ENCODE measurements at regions not wholly inside any gene's neighbourhood (a gene's known extent, or its start where the extent isn't known, plus 50 kb on each side); places are given as distances from the start of the nearest gene placed in this dataset.

DNA sequence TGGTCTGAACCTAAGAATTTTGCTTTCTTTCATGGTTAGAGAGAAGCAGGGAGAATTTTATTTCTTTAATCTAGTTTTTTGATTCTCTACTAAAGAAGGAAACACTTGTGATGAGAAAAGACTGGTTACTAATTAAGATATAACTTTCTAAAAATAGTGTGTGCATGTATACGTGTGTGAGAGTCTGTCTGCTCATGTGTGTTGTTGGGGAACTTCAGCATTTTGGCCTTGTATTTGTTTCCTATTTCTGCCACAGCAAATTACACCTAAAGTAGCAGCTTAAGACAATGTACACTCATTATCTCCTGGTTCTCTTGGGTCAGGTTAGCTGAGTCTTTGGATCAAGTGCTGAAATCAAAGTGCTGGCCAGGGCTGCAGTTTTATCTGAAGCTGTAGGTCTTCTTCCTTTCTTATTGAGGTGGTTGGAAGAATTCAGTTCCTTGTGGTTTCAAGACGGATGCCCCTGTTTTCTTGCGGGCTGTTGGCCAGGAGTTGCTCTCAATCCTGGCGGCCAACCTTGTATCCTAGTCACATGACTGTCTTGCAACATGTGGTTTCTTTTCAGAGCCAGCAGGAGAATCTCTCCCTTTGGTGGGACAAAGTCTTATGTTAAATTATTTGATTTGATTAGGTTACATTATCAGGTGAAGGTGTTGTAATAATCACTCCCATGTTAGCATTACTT, 188.4 kb upstream of the CLNK start:
- H2BK15ac ChIP-seq (ENCODE audit: low read depth, low read length) = no peak overlapping the region
- dilution Hi-C loops (cut with HindIII; ENCODE audit: low sequenced_read_pairs, unreplicated experiment) = no loop called here
- no peak overlapping the region for H4K8ac ChIP-seq (ENCODE audit: low read depth in 2 of 2, low read length in 2 of 2)
- H3K4me1 ChIP-seq (ENCODE audit: control insufficient read depth, insufficient read depth, low read length) = no peaks in the 10 kb centered on the region
- no peak overlapping the region for H4K91ac ChIP-seq (ENCODE audit: insufficient read depth, low read depth, low read length)
- H2BK5ac ChIP-seq (ENCODE audit: low read depth, low read length, poor library complexity, severe bottlenecking) = no peak overlapping the region
- H3K79me1 ChIP-seq (ENCODE audit: low read depth in 1 of 2, low read length in 2 of 2) = no peaks in the 10 kb centered on the region
- no peak overlapping the region for H3K56ac ChIP-seq (ENCODE audit: extremely low read depth, insufficient read depth, low read length)
- no peak for ATAC-seq (ENCODE audit: low read depth)
- DNase-seq = no peak
- H2BK20ac ChIP-seq (ENCODE audit: low read depth, low read length) = no peak overlapping the region
- no peaks in the 10 kb centered on the region for H3K36me3 ChIP-seq (ENCODE audit: control insufficient read depth, insufficient read depth, low read length)
- ChIA-PET CTCF (no interaction called here), POLR2A (ENCODE audit: unreplicated experiment) (no interaction called here)
- H4K20me1 ChIP-seq (ENCODE audit: insufficient read depth, low read length) = no peaks in the 10 kb centered on the region
- intact Hi-C loops (cut with micrococcal nuclease) = no loop called here
- H4K5ac ChIP-seq (ENCODE audit: low read depth, low read length) = no peak overlapping the region
- H3K14ac ChIP-seq (replicated peaks; ENCODE audit: low read depth, low read length) = no peak overlapping the region
- no peak overlapping the region for H2AK9ac ChIP-seq (replicated peaks; ENCODE audit: low read depth, low read length, poor library complexity)
- no peak overlapping the region for H3K4me3 ChIP-seq (ENCODE audit: insufficient read depth, low read depth, low read length)
- no peak overlapping the region for H3K4ac ChIP-seq (ENCODE audit: low read depth, low read length)
- H3K9me1 ChIP-seq (ENCODE audit: insufficient read depth, low read length) = no peaks in the 10 kb centered on the region
- H3K27ac ChIP-seq (ENCODE audit: insufficient read depth, low read length) = no peak overlapping the region
- no peak overlapping the region for H2AFZ ChIP-seq (replicated peaks; ENCODE audit: low read length, poor library complexity)
- no peaks in the 10 kb centered on the region for H3K9me3 ChIP-seq (ENCODE audit: control insufficient read depth, insufficient read depth, low read length)
- no CpG with 5 or more reads among the region's 4 CpGs for WGBS, 2 experiments (ENCODE audit: extremely low coverage in 2 of 2, insufficient read length in 1 of 2)
- H3K18ac ChIP-seq (ENCODE audit: low read depth, low read length) = no peak overlapping the region
- in situ Hi-C loops (cut with MboI; ENCODE audit: low sequenced_read_pairs) = no loop called here
- H2AK5ac ChIP-seq (ENCODE audit: low read depth, low read length) = no peak overlapping the region
- H2BK120ac ChIP-seq (ENCODE audit: low read depth, low read length) = no peak overlapping the region
- TF ChIP-seq NFE2L2 (IDR thresholded peaks at IDR 0.05; ENCODE audit: low read depth, low read length) (no peak), MXI1 (IDR thresholded peaks at IDR 0.05; ENCODE audit: borderline replicate concordance, low read depth, low read length) (no peak), RAD21 (IDR thresholded peaks at IDR 0.05; ENCODE audit: low read length) (no peak), MAFK (IDR thresholded peaks at IDR 0.05; ENCODE audit: low read depth, low read length) (no peak), FOS (IDR thresholded peaks at IDR 0.05; ENCODE audit: low read depth, low read length) (no peak), CHD1 (IDR thresholded peaks at IDR 0.05; ENCODE audit: low read depth, low read length) (no peak)
- no TSS peak for BruUV-seq (replicated peaks)
- H3K4me2 ChIP-seq (ENCODE audit: low read depth, low read length) = no peak overlapping the region
- H3K27me3 ChIP-seq (ENCODE audit: control insufficient read depth, insufficient read depth, low read length) = no peaks in the 10 kb centered on the region
- no peak overlapping the region for H3K23ac ChIP-seq (ENCODE audit: low read depth, low read length)
- H3K9ac ChIP-seq (ENCODE audit: low read depth, low read length) = no peak overlapping the region

Data from IMR-90 (cell line).